H9 (cell line): ENCODE measurements at regions not wholly inside any gene's neighbourhood (a gene's known extent, or its start where the extent isn't known, plus 50 kb on each side); places are given as distances from the start of the nearest gene placed in this dataset.

Source experiments
- DNase-seq: peaks from one replicate; pipeline ENCODE4 v3.0.0-alpha.2; 2017
- H2AFZ ChIP-seq: one replicate; pipeline ENCODE4 v1.6.1; 2013; ENCODE audit warnings: mild to moderate bottlenecking, low read length, control low read depth, moderate library complexity
- H2AK5ac ChIP-seq: 2 replicates; pipeline ENCODE4 v1.6.1; 2013; ENCODE audit warnings: low read length, control low read depth, mixed read lengths; ENCODE audit not compliant: insufficient read length
- H2BK120ac ChIP-seq: one replicate; pipeline ENCODE4 v1.6.1; 2013; ENCODE audit warnings: low read depth, mild to moderate bottlenecking, low read length, control low read depth, inconsistent platforms; ENCODE audit not compliant: poor library complexity, severe bottlenecking
- H2BK12ac ChIP-seq: 2 replicates; pipeline ENCODE4 v1.6.1; 2013; ENCODE audit warnings: low read length, control low read depth, mixed read lengths, low read depth; ENCODE audit not compliant: insufficient read length
- H2BK15ac ChIP-seq: 2 replicates; pipeline ENCODE4 v1.6.1; 2013; ENCODE audit warnings: low read depth, low read length, control low read depth
- H2BK20ac ChIP-seq: one replicate; pipeline ENCODE4 v1.6.1; 2013; ENCODE audit warnings: low read depth, mild to moderate bottlenecking, low read length, control low read depth, inconsistent platforms; ENCODE audit not compliant: poor library complexity, severe bottlenecking
- H2BK5ac ChIP-seq: 2 replicates; pipeline ENCODE4 v1.6.1; 2013; ENCODE audit warnings: low read length, control low read depth, mixed read lengths; ENCODE audit not compliant: insufficient read length
- H3K14ac ChIP-seq: 2 replicates; pipeline ENCODE4 v1.6.1; 2013; ENCODE audit warnings: low read length, control low read depth; ENCODE audit not compliant: insufficient read depth
- H3K18ac ChIP-seq: 2 replicates; pipeline ENCODE4 v1.6.1; 2013; ENCODE audit warnings: low read depth, mild to moderate bottlenecking, mixed read lengths, low read length, control low read depth; ENCODE audit not compliant: insufficient read length
- H3K23ac ChIP-seq: 2 replicates; pipeline ENCODE4 v1.6.1; 2013; ENCODE audit warnings: low read length, control low read depth, mixed read lengths, low read depth; ENCODE audit not compliant: insufficient read length
- H3K23me2 ChIP-seq: 2 replicates; pipeline ENCODE4 v1.6.1; 2013; ENCODE audit warnings: low read depth, mild to moderate bottlenecking, mixed read lengths, low read length, control low read depth; ENCODE audit not compliant: insufficient read length, poor library complexity, severe bottlenecking
- H3K27ac ChIP-seq: 2 replicates; pipeline ENCODE4 v1.5.1; 2013; ENCODE audit warnings: low read length, control low read depth, mixed read lengths, low read depth; ENCODE audit not compliant: insufficient read length
- H3K27me3 ChIP-seq: 2 replicates; pipeline ENCODE4 v1.6.1; 2013; ENCODE audit warnings: low read length, control low read depth, inconsistent platforms; ENCODE audit not compliant: insufficient read depth
- H3K4ac ChIP-seq: 2 replicates; pipeline ENCODE4 v1.6.1; 2013; ENCODE audit warnings: low read depth, mild to moderate bottlenecking, control low read depth, inconsistent platforms, low read length, moderate library complexity
- H3K4me1 ChIP-seq: 2 replicates; pipeline ENCODE4 v1.6.1; 2013; ENCODE audit warnings: low read length, control low read depth, inconsistent platforms; ENCODE audit not compliant: insufficient read depth
- H3K4me2 ChIP-seq: 2 replicates; pipeline ENCODE4 v1.6.1; 2013; ENCODE audit warnings: low read length, control low read depth, mixed read lengths; ENCODE audit not compliant: insufficient read length, insufficient read depth
- H3K56ac ChIP-seq: 2 replicates; pipeline ENCODE4 v1.6.1; 2013; ENCODE audit warnings: low read depth, mild to moderate bottlenecking, mixed read lengths, low read length, control low read depth; ENCODE audit not compliant: insufficient read length
- H3K79me1 ChIP-seq: 2 replicates; pipeline ENCODE4 v1.6.1; 2013; ENCODE audit warnings: low read depth, mild to moderate bottlenecking, moderate library complexity, low read length, control low read depth, inconsistent platforms; ENCODE audit not compliant: insufficient read depth, poor library complexity, severe bottlenecking
- H3K79me2 ChIP-seq: 2 replicates; pipeline ENCODE4 v1.6.1; 2013; ENCODE audit warnings: low read length, control low read depth, inconsistent platforms; ENCODE audit not compliant: insufficient read depth
- H3K9ac ChIP-seq: 2 replicates; pipeline ENCODE4 v1.6.1; 2013; ENCODE audit warnings: low read length, control low read depth, mixed read lengths; ENCODE audit not compliant: insufficient read length; ENCODE audit errors: extremely low read depth
- H3K9me3 ChIP-seq: one replicate; pipeline ENCODE4 v1.6.1; 2013; ENCODE audit warnings: low read depth, low read length, inconsistent platforms; ENCODE audit not compliant: control insufficient read depth
- H3T11ph ChIP-seq: one replicate; pipeline ENCODE4 v1.6.1; 2013; ENCODE audit warnings: mild to moderate bottlenecking, low read length, control low read depth, inconsistent platforms
- H4K20me1 ChIP-seq: one replicate; pipeline ENCODE4 v1.6.1; 2013; ENCODE audit not compliant: control insufficient read depth, insufficient read length, insufficient read depth
- H4K5ac ChIP-seq: 2 replicates; pipeline ENCODE4 v1.6.1; 2013; ENCODE audit warnings: low read depth, mild to moderate bottlenecking, mixed read lengths, low read length, control low read depth; ENCODE audit not compliant: insufficient read length
- H4K8ac ChIP-seq: replicated peaks from 2 replicates; pipeline ENCODE4 v1.6.1; 2013; ENCODE audit warnings: low read length, control low read depth, mixed read lengths, low read depth; ENCODE audit not compliant: insufficient read length
- H4K91ac ChIP-seq: 2 replicates; pipeline ENCODE4 v1.6.1; 2013; ENCODE audit warnings: low read depth, mild to moderate bottlenecking, moderate library complexity, mixed read lengths, low read length, control low read depth; ENCODE audit not compliant: insufficient read length
- H3K27ac Mint-ChIP-seq, 3 experiments: 2 replicates in 2 of 3; 3 replicates in 1 of 3; pipeline ENCODE4 v1.8.0; 2020 to 2021; ENCODE audit warnings: mixed read lengths in 3 of 3, mild to moderate bottlenecking in 1 of 3, moderate library complexity in 1 of 3
- H3K27me3 Mint-ChIP-seq: 2 replicates; pipeline ENCODE4 v1.8.0; 2021; ENCODE audit warnings: low read depth, mild to moderate bottlenecking, moderate library complexity, mixed read lengths
- H3K36me3 Mint-ChIP-seq, 3 experiments: 2 replicates in 2 of 3; 3 replicates in 1 of 3; pipeline ENCODE4 v1.8.0; 2020 to 2021; ENCODE audit warnings: low read depth in 3 of 3, mixed read lengths in 3 of 3; ENCODE audit not compliant: insufficient read depth in 1 of 3
- H3K4me1 Mint-ChIP-seq, 2 experiments: 2 replicates each; pipeline ENCODE4 v1.8.0; 2020; ENCODE audit warnings: mixed read lengths in 2 of 2
- H3K4me3 Mint-ChIP-seq, 2 experiments: 2 replicates in 1 of 2; 3 replicates in 1 of 2; pipeline ENCODE4 v1.8.0; 2020 to 2021; ENCODE audit warnings: mild to moderate bottlenecking in 2 of 2, mixed read lengths in 2 of 2, moderate library complexity in 1 of 2
- H3K9me3 Mint-ChIP-seq, 2 experiments: 2 replicates in 1 of 2; 3 replicates in 1 of 2; pipeline ENCODE4 v1.8.0; 2020; ENCODE audit warnings: mild to moderate bottlenecking in 2 of 2, mixed read lengths in 2 of 2, moderate library complexity in 1 of 2
- WGBS: extraction: QIAGEN DNeasy Blood & Tissue Kit; methylation state at CpG from one replicate; pipeline ENCODE4 v1.1.7; 2013; ENCODE audit warnings: missing lambda C conversion rate, low lambda C conversion rate, mixed read lengths; ENCODE audit not compliant: insufficient read length; ENCODE audit errors: extremely low coverage; 5-methylcytosine and 5-hydroxymethylcytosine counted together
- TF ChIP-seq, protein P1 (sequence below): fragments of 200-600 bp; sonication (generic); conservative IDR thresholded peaks from 3 replicates; pipeline ENCODE4 v1.8.0; 2021; ENCODE audit warnings: antibody characterized with exemption, mild to moderate bottlenecking

DNA sequence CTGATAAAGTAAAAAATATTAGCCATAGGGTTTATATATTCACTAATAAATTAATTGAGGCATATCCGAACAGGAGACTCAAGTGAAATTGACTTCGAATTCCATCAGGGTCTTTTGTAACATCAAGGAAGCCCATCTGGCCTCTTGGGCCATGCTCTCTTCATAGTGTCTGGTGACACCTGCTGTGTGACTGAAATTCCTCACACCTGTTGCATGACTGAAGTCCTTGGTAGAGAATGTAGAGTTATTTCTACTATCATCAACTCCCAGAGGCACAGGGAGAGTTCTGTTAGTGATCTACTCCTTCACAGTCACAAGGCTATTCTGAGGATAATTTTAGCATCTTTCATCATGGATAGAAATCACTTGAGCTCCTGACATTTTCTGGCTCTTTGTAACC lies 138.3 kb upstream of the LSM8 start:
- Histone ChIP-seq H2BK5ac (no peak overlapping the region), H3K79me2 (no peaks in the 10 kb centered on the region), H3K9me3 (no peaks in the 10 kb centered on the region), H3K4me2 (no peak overlapping the region), H3K9ac (no peak overlapping the region), H3T11ph (no peak overlapping the region), H3K79me1 (no peaks in the 10 kb centered on the region), H3K27ac (no peak overlapping the region), H3K18ac (no peak overlapping the region), H3K14ac (no peak overlapping the region), H2AK5ac (no peak overlapping the region), H4K20me1 (no peaks in the 10 kb centered on the region), H2AFZ (no peak overlapping the region), H2BK15ac (no peak overlapping the region), H3K4me1 (no peaks in the 10 kb centered on the region), H2BK120ac (no peak overlapping the region), H3K56ac (no peak overlapping the region), H3K4ac (no peak overlapping the region), H3K27me3 (no peaks in the 10 kb centered on the region), H4K5ac (no peak overlapping the region), H2BK20ac (no peak overlapping the region), H4K8ac (no peak overlapping the region), H4K91ac (no peak overlapping the region), H2BK12ac (no peak overlapping the region), H3K23me2 (no peaks in the 10 kb centered on the region), H3K23ac (no peak overlapping the region)
- Mint-ChIP-seq H3K27me3 (no peaks in the 10 kb centered on the region; the same call in 1 of the 2 replicates), H3K27ac (no peak overlapping the region), H3K36me3 (no peaks in the 10 kb centered on the region), H3K9me3 (no peaks in the 10 kb centered on the region), H3K4me1 (no peaks in the 10 kb centered on the region), H3K4me3 (no peak overlapping the region)
- TF ChIP-seq, protein P1, sequence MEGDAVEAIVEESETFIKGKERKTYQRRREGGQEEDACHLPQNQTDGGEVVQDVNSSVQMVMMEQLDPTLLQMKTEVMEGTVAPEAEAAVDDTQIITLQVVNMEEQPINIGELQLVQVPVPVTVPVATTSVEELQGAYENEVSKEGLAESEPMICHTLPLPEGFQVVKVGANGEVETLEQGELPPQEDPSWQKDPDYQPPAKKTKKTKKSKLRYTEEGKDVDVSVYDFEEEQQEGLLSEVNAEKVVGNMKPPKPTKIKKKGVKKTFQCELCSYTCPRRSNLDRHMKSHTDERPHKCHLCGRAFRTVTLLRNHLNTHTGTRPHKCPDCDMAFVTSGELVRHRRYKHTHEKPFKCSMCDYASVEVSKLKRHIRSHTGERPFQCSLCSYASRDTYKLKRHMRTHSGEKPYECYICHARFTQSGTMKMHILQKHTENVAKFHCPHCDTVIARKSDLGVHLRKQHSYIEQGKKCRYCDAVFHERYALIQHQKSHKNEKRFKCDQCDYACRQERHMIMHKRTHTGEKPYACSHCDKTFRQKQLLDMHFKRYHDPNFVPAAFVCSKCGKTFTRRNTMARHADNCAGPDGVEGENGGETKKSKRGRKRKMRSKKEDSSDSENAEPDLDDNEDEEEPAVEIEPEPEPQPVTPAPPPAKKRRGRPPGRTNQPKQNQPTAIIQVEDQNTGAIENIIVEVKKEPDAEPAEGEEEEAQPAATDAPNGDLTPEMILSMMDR = no peak
- DNase-seq = no peak
- WGBS = no CpG with 5 or more reads among the region's 2 CpGs
